B cell (primary cell): ENCODE measurements at regions not wholly inside any gene's neighbourhood (a gene's known extent, or its start where the extent isn't known, plus 50 kb on each side); places are given as distances from the start of the nearest gene placed in this dataset.
A peak's percentile ranks its signal among the peaks of the same experiment; 100 is the strongest.

Experiments used
- ATAC-seq: fragments of 200-7000 bp; cut with Tn5 transposase; one replicate; pipeline ENCODE4 v1.10.0; 2021; ENCODE audit warnings: low read depth, mild to moderate bottlenecking, moderate number of reproducible peaks, moderate library complexity
- CTCF ChIA-PET: fragments of 350-600 bp; sonication (Branson Sonifier 250); formaldehyde crosslinking; loops from one replicate; lab custom pipeline; 2021; ENCODE audit warnings: antibody characterized with exemption, inconsistent platforms; lab: Charles Lee
- POLR2A ChIA-PET: fragments of 350-600 bp; sonication (Branson Sonifier 250); formaldehyde crosslinking; loops from one replicate; lab custom pipeline; 2021; ENCODE audit warnings: antibody characterized with exemption; lab: Charles Lee
- DNase-seq: peaks from one replicate; pipeline ENCODE4 v3.0.0; 2013
- H2AFZ ChIP-seq: 2 replicates; pipeline ENCODE4 v1.6.1; 2012; ENCODE audit warnings: mild to moderate bottlenecking, low read depth, low read length; ENCODE audit not compliant: insufficient read depth, poor library complexity, severe bottlenecking
- H3K27ac ChIP-seq, 2 donors: 1 replicate in 1 of 2; 2 replicates in 1 of 2; pipeline ENCODE4 v1.5.1; 2012 to 2013; ENCODE audit warnings: low read length in 2 of 2, mild to moderate bottlenecking in 2 of 2, moderate library complexity in 1 of 2
- H3K27me3 ChIP-seq, 4 experiments: fragments of 200-600 bp in 1 of 4; sonication (generic) in 1 of 4; replicated peaks in 1 of 4; 1 replicate in 2 of 4; 2 replicates in 2 of 4; pipeline versions ENCODE4 v1.6.1 to v1.7.0; 2013 to 2016; ENCODE audit warnings: low read length in 3 of 4, mild to moderate bottlenecking in 2 of 4, mixed read lengths in 1 of 4, moderate library complexity in 1 of 4; ENCODE audit not compliant: insufficient read depth in 4 of 4, control insufficient read depth in 3 of 4; ENCODE audit errors: control extremely low read depth in 1 of 4
- H3K36me3 ChIP-seq, 2 experiments: replicated peaks in 1 of 2; 1 replicate in 1 of 2; 2 replicates in 1 of 2; pipeline versions ENCODE4 v1.6.1 to v1.7.1; 2013; ENCODE audit warnings: low read length in 1 of 2; ENCODE audit not compliant: insufficient read depth in 2 of 2, control insufficient read depth in 1 of 2; ENCODE audit errors: control extremely low read depth in 1 of 2, extremely low read depth in 1 of 2
- H3K4me1 ChIP-seq, 2 donors: fragments of 200-600 bp in 1 of 2; sonication (generic) in 1 of 2; 1 replicate in 1 of 2; 2 replicates in 1 of 2; pipeline versions ENCODE4 v1.5.1 to v1.6.1; 2013 to 2017; ENCODE audit warnings: low read length in 2 of 2; ENCODE audit not compliant: control insufficient read depth in 2 of 2, insufficient read depth in 2 of 2
- H3K4me2 ChIP-seq: replicated peaks from 2 replicates; pipeline ENCODE3; 2012; ENCODE audit warnings: mild to moderate bottlenecking, low read depth, low read length; ENCODE audit not compliant: poor library complexity, severe bottlenecking
- H3K4me3 ChIP-seq, 5 experiments: fragments of 200-600 bp in 1 of 5; sonication (generic) in 1 of 5; 1 replicate in 3 of 5; 2 replicates in 2 of 5; pipeline versions ENCODE4 v1.5.1 to v1.7.0; 2011 to 2016; ENCODE audit warnings: low read length in 4 of 5, mild to moderate bottlenecking in 4 of 5, low read depth in 2 of 5, control low read depth in 1 of 5, moderate library complexity in 1 of 5; ENCODE audit not compliant: insufficient read depth in 1 of 5; ENCODE audit errors: control extremely low read depth in 1 of 5, extremely low read depth in 1 of 5
- H3K79me2 ChIP-seq: fragments of 200-600 bp; sonication (generic); one replicate; pipeline ENCODE4 v1.6.0; 2016; ENCODE audit warnings: low read length; ENCODE audit not compliant: control insufficient read depth, insufficient read depth
- H3K9ac ChIP-seq: fragments of 200-600 bp; sonication (generic); 2 replicates; pipeline ENCODE4 v1.6.1; 2017; ENCODE audit warnings: mild to moderate bottlenecking, low read length, moderate library complexity
- H3K9me3 ChIP-seq, 3 donors: one replicate each; pipeline versions ENCODE4 v1.6.1 to v1.7.1; 2013; ENCODE audit warnings: low read length in 2 of 3; ENCODE audit not compliant: control insufficient read depth in 2 of 3, insufficient read depth in 1 of 3; ENCODE audit errors: control extremely low read depth in 1 of 3
- H4K20me1 ChIP-seq: 2 replicates; pipeline ENCODE4 v1.6.0; 2012; ENCODE audit warnings: mild to moderate bottlenecking, low read length; ENCODE audit not compliant: insufficient read depth, control insufficient read depth, poor library complexity, severe bottlenecking
- H3K27ac Mint-ChIP-seq: one replicate; pipeline ENCODE4 v1.8.0; 2021; ENCODE audit warnings: mixed read lengths
- H3K27me3 Mint-ChIP-seq: one replicate; pipeline ENCODE4 v1.8.0; 2021; ENCODE audit warnings: mixed read lengths
- H3K4me1 Mint-ChIP-seq: one replicate; pipeline ENCODE4 v1.8.0; 2021; ENCODE audit warnings: mixed read lengths
- H3K4me3 Mint-ChIP-seq: one replicate; pipeline ENCODE4 v1.8.0; 2021; ENCODE audit warnings: mixed read lengths
- H3K9me3 Mint-ChIP-seq: one replicate; pipeline ENCODE4 v1.8.0; 2022; ENCODE audit warnings: mixed read lengths; ENCODE audit not compliant: insufficient read depth
- CTCF ChIP-seq: fragments of 200-600 bp; IDR thresholded peaks from one replicate; pipeline ENCODE4 v1.8.0; 2022; ENCODE audit warnings: antibody characterized with exemption, mild to moderate bottlenecking
- EZH2 ChIP-seq: IDR thresholded peaks from 2 replicates; pipeline ENCODE4 v1.6.1; 2012; ENCODE audit warnings: borderline replicate concordance, low read depth, mild to moderate bottlenecking, moderate library complexity, low read length; ENCODE audit not compliant: insufficient read depth, poor library complexity, severe bottlenecking
- WGBS: methylation state at CpG from one replicate; pipeline ENCODE4 v1.1.5; 2013; ENCODE audit warnings: missing lambda C conversion rate; ENCODE audit not compliant: insufficient coverage; 5-methylcytosine and 5-hydroxymethylcytosine counted together
- intact Hi-C: fragments of 100-400 bp; cut with micrococcal nuclease; formaldehyde crosslinking; loops from one replicate; pipeline ENCODE4 v1.10.0; 2022

DNA sequence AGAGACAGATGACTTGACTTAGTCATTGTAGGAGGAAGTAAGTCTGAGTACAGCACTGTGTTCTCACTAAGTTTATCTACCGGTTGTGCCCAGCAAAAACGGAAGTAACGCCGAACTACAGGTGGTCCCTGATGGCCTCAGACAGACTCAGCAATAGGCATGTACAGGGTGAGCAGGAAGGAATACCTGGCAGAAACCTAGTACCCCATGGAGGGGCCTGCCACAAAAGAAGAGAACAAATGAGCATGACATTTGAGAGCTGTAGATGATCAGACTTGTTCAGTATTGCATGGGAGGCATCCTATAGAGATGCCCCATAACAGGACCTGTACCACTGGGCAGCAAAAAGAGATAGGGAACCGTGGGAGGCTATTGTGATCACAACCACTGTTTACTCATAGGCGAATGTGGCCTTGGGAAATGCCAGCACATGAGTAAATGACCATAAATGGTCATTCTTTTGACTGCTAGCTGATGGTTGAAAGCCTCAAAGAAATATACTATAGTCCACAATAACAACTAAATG is 106.4 kb upstream of the TAB2 start:
- peak; percentile 72 for DNase-seq
- Histone ChIP-seq H3K79me2 (no peaks in the 10 kb centered on the region), H3K9ac (no peak overlapping the region), H3K36me3 (no peaks in the 10 kb centered on the region), H4K20me1 (no peaks in the 10 kb centered on the region), H3K4me2 (peak overlapping the region; percentile 49), H2AFZ (peak overlapping the region; percentile 57), H3K27me3 (no peaks in the 10 kb centered on the region), H3K4me3 (peak overlapping the region in 1 of 5 experiments; percentile 8), H3K27ac (peak overlapping the region; percentile 38 to 77), H3K9me3 (no peaks in the 10 kb centered on the region), H3K4me1 (peaks cover 28 to 32% of the 10 kb centered on the region in 2 donors)
- peaks cover 20% of the 10 kb centered on the region for H3K4me1 Mint-ChIP-seq
- ChIA-PET POLR2A (no interaction called here), CTCF (interaction anchor here (1.9 kb wide), 1 partner anchor 21 kb away, joined by 4 read pairs; no protein-coding TSS in a partner anchor)
- 20% methylated on average over 5 of the region's 6 CpGs for WGBS
- H3K9me3 Mint-ChIP-seq = no peaks in the 10 kb centered on the region
- H3K4me3 Mint-ChIP-seq = peak overlapping the region; percentile 36
- intact Hi-C loops = loop anchor here (5.0 kb wide), 1 partner anchor 36 kb away; no protein-coding TSS in a partner anchor
- H3K27ac Mint-ChIP-seq = peak overlapping the region; percentile 90
- peak; percentile 95 for ATAC-seq
- TF ChIP-seq CTCF (no peak), EZH2 (no peak)
- H3K27me3 Mint-ChIP-seq = no peaks in the 10 kb centered on the region

DNA sequence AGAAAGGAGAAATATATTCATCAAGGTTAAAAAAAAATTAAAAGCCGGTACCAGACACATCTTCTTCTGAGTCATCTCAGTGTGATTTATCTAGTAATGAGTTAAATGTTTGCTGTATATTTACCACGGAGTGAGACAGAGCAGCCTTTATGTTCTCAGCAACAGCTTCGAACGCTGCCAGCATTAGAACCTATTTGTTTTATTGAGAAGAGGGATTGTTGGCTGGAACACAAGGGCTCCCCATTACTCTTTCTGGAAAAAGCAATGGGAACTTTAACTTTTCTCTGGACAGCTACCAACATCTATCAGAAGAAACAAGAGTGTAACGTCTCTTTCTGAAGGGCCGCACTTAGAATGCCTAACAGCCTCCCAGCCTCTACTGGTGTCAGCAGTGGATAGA is 105.3 kb upstream of the TAB2 start:
- WGBS = no CpG with 5 or more reads among the region's 6 CpGs
- H2AFZ ChIP-seq = no peak overlapping the region
- ATAC-seq (no peak), DNase-seq (no peak)
- H3K4me1 ChIP-seq = peaks cover 28 to 32% of the 10 kb centered on the region in 2 donors
- Mint-ChIP-seq H3K9me3 (no peaks in the 10 kb centered on the region), H3K4me1 (peaks cover 20% of the 10 kb centered on the region), H3K4me3 (no peak overlapping the region), H3K27me3 (no peaks in the 10 kb centered on the region), H3K27ac (no peak overlapping the region)
- no peak overlapping the region for H3K4me2 ChIP-seq
- no peak overlapping the region for H3K27ac ChIP-seq
- no peaks in the 10 kb centered on the region for H4K20me1 ChIP-seq
- no peaks in the 10 kb centered on the region for H3K79me2 ChIP-seq
- no peak overlapping the region for H3K9ac ChIP-seq
- no peaks in the 10 kb centered on the region for H3K9me3 ChIP-seq
- intact Hi-C loops = loop anchor here (5.0 kb wide), 1 partner anchor 35 kb away; no protein-coding TSS in a partner anchor
- H3K4me3 ChIP-seq = no peak overlapping the region
- POLR2A ChIA-PET = no interaction called here
- H3K36me3 ChIP-seq = no peaks in the 10 kb centered on the region
- no peaks in the 10 kb centered on the region for H3K27me3 ChIP-seq
- CTCF ChIA-PET = interaction anchor here (1.9 kb wide), 1 partner anchor 22 kb away, joined by 4 read pairs; no protein-coding TSS in a partner anchor
- TF ChIP-seq CTCF = no peak
- TF ChIP-seq EZH2 = no peak
